HG03045 (cell line): ENCODE measurements at regions not wholly inside any gene's neighbourhood (a gene's known extent, or its start where the extent isn't known, plus 50 kb on each side); places are given as distances from the start of the nearest gene placed in this dataset.
"Not testable (repeated sequence)": the region's sequence is repeated elsewhere in the genome, so short reads cannot be mapped to it uniquely, and the experiment has no call there.

Experiments used
- ATAC-seq: cut with Tn5 transposase; IDR thresholded peaks from one replicate; pipeline ENCODE4 v1.9.1; 2021; ENCODE audit warnings: mild to moderate bottlenecking, moderate library complexity; ENCODE audit not compliant: unreplicated experiment

DNA sequence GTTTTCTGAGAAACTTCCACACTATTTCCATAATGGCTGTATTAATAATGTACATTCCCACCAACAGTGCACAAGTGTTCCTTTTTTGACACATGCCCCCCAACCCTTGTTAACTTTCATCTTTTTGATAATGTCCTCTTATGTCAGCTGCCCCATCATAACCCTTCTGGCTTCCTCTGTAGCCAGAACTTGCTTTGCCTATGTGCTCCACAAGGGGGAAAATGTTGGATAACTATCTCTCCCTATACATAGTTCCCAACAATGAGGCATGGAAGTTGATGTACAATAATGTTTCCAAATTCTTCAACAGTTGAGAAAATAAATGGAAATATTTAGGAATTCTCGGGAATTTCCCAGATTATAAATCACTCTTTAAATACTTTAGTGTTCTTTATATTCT, 142.9 kb downstream of the ASB9 start:
- ATAC-seq: no peak

DNA sequence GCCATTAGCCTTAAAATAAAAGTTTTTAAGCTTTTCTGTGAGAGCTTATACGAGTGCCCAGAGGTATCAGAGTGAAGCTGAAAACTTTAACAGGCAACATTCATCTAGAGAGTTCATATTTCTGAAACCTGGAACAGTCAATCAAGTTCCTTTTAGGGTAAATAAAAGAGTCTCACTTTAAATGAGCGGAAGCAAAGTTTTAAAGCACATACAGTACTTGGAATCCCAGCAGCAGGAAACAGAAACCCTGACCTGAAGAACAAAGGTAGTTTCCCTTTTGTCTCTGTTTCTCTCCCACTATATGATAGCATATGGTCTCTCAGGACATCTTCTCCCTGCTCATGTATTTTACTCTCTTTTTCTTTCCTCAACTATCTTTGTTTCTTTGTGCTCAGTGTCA, 153.0 kb downstream of the ASB9 start:
- ATAC-seq: no peak

DNA sequence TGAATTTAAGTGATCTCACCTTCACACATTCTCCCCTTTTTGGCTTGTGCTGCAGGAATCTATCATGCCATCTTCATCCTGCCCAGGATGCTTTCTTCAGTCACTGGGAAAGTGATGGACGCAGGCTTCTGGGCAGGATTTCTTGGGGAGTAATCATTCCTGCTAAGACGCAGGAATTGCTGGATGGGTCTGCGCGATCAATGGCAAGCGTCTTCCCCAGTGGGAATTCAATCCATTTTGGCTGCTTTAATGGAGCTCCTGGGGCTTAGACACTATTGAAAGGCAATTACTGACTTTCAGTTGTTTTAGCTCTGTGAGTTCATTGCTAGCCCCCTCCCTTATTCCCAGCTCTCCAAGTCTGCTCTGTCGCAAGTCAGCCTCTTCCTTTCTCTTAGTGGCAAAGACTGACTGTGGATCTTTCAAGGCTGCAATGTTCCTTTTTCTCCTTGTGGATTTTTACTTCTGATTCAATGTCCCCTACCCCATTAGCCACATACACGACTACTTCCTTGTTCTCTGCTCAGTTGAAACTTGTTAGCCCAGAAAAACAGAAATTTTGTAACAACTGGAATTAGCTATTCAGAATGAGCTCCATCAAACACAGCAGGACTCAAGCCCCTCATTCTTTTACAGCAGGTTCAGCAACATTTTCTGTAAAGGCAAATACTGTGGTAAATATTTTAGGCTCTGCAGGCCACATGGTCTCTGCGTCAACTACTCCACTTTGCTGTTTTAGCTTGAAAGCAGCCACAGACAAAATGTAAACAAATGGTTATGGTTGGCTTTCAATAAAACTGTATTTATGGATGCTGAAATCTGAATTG, 154.9 kb downstream of the ASB9 start:
- ATAC-seq: no peak

DNA sequence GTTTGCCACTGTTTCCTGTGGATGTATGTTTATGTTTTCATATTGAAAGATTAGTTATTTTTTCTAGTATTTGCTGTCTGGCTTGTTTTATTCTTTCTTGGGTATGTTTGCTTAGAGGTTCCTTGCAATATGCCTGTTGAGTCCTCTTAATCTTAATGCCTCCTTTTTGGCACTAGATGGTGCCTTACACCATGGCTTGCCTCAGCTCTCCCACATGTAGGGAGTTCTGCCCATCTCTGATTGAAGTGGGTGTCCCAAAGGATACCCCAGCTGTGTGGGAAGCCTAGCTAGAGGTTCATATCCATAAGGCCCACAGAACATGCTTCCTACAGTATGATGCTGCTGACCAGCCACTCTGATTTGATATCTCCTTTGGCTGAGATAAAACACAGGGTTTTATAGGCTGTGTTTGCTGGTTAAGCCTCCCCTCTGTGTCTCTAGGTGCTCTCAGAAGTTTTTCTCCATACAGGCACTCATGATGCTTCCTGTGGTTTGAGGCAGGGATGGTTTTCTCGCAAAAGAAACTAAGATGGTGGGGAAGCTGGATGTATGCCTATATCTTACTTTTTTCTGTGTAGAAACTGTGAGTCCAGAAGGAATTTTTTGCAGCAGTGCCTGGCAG, 162.4 kb downstream of the ASB9 start:
- ATAC-seq: no peak

GRCh38 chrX:15098505-15098904, 171.4 kb downstream of the ASB9 start:
- ATAC-seq: no peak

GRCh38 chrX:15087747-15088146, 182.1 kb downstream of the ASB9 start:
- ATAC-seq: no peak

- ATAC-seq: no peak
Observed at GRCh38 chrX:15073313-15073712, 196.6 kb downstream of the ASB9 start.

- no peak for ATAC-seq
Observed at GRCh38 chrX:15072880-15073279, 197.0 kb downstream of the ASB9 start.

DNA sequence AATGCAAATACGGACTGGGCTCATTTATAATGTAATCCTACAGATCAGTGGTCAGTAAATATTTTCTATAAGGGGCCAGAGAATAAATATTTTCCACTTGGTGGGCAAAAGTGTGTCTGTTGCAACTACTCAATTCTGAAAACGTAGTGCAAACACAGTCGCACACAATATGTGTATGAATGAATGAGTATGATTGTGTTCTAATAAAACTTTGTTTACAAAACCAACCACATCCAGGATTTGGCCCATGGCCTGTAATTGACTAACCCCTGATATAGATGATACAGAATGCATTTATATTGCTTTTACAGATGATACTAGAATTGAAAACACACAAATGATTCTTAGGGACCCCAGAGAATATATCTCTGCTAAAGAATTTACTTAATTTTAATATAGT, 197.6 kb downstream of the ASB9 start:
- ATAC-seq: no peak

DNA sequence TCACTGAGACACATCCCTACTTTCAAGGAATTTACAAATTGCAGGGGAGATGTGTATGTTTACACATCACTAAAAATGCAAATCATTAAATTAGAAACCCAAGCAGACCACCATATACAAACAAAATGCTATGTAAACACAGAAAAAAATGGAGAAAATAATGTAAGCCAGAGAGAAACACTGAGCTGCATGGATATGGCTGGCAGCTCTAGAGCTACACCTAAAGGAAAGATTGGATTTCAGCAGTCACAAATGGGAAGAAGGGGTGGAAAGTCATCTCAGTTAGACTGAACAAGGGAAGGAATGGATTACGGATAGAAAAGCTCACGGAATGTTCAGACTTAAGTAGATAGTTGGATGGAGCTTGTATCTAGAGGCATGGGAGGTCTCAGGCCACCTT, 186.3 kb downstream of the MOSPD2 start:
- ATAC-seq: no peak

DNA sequence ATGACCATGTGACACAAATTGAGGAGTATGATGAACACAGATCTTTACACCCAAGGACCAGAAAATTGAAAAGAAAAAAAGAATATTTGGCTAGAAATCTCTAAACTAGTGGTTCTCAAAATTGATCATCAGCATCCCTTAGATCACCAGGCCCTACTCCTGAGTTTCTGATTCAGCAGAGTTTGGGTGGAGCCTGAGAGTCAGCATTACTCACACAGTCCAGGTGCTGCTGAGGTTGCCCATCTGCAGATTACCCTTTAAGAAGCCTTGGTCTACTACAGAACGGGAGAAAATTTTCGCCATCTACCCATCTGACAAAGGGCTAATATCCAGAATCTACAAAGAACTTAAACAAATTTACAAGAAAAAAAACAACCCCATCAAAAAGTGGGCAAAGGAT, 182.8 kb downstream of the MOSPD2 start:
- ATAC-seq: no peak

- ATAC-seq: no peak
Observed at GRCh38 chrX:15055146-15055930, 182.1 kb downstream of the MOSPD2 start.

DNA sequence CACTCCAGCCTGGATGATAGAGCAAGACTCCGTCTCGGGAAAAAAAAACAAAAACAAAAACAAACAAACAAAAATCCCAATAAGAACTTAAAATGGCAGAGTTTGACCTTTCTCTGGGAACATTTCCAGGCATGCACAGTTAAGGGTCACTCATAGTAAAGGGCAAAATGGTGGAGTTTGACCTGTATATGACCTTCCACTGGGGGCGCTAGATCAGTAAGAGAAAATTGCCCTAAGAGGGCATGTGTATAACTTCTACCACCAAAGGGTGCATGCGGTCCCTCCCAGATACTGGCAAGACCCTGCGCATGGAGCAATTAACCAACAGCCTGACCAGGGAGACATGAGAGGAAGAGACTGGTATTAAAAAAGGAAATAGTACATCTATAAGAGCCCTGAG, 177.2 kb downstream of the MOSPD2 start:
- no peak for ATAC-seq

DNA sequence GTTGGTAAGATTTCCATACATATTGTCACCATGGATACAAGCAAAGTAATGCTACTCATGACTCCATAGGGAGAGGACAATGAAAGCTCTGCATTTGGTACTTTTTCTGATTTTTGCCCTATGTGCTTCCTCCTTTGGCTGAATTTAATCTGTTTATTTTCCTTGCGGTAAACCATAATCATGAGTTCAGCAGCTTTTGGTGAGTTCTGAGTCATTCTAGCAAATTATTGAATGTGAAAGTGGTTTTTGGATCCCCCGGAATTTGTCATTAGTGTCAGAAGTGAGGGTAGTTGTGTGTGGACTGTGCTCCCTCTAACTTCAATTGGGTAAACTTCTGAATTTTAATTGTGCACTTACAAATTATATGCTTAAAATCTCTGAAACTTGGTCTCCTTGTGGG, 170.3 kb downstream of the MOSPD2 start:
- ATAC-seq: no peak

DNA sequence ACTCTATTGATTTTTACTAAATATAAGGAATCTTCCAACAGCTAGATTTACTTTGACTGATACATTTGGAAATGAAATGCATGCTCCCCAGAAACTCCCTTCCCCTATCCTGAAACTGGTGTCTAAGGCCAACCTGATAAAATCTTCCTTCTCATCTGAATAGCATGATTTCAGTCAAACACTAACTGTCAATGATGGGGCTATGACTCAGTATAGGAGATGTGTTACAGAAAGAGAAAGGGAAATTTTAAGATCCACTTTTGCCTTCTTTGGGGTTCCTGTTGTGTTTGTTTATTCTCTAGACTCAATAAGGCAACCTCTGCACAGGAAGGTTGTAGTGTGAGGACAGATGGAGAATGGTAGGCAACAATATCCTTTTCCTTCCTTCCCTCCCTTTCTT, 160.7 kb downstream of the MOSPD2 start:
- no peak for ATAC-seq

GRCh38 chrX:15017491-15017890, 144.3 kb downstream of the MOSPD2 start:
- no peak for ATAC-seq

DNA sequence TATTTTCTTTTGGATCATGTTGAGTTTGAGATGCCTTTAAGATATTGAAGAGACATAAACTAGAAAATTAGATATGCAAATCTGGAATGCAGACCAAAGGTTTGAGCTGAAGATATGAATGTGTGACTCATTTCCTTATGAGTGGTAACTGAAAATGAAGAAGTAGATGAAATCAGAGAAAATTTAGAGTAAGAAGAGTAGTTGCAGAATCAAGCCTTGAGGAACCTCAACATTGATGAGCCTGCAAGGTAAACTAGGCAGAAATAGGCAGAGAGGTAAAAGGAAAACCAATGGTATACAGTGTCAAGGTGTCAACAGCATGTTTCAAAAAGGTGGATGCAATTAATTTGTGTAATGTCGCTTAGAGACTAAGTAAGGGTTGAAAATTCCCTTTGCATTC, 142.8 kb downstream of the MOSPD2 start:
- no peak for ATAC-seq

- no peak for ATAC-seq
Observed at GRCh38 chrX:15014281-15014680, 141.1 kb downstream of the MOSPD2 start.

DNA sequence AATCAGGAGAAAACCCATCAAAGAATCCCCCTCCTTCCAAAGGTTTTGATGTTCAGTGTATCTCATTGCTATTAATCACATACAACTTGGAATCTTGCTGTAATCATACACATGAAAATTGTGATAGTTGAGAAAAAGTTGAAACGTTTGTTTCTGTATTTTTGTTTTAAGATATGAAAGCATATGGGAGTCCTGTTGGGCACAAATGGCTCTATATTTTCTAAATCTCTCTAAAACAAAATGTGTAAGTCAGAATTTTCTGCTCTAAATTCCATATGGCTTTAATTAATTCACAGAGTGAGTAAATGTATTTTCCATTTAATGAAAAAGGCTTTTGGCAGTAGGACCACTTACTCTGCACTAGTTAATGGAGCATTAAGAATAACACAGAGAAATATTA, 140.2 kb downstream of the MOSPD2 start:
- ATAC-seq: no peak

DNA sequence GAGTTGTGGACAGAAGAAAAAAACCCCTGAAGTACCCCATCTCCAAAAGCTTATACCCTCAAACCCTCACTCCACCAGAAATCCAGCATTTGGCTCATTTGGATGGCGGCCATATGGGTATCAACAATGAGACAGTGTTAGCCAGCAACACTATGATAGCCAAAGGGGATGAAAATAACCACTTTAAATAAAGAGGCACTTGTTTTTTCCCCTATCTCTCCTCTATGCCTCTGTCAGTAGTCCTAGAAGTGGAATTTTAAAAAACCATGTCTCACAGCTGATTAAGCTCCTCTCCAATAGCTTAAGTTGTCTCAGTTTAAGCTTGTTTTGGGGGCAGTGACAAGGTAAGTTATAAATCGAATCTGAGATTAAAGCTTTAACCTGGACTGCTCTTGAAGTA, 124.0 kb downstream of the MOSPD2 start:
- ATAC-seq: no peak

DNA sequence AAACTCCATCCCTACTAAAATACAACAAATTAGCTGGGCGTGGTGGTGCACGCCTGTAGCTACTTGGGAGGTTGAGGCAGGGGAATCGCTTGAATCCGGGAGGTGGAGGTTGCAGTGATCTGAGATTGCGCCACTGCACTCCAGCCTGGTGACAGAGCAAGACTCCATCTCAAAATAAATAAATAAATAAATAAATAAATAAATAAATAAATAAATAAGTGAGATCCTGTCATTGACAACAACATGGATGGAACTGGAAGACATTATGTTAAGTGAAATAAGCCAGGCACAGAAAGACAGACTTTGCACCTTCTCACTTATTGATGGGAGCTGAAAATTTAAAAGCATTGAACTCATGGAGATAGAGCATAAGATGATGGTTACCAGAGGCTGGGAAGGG, 111.2 kb downstream of the MOSPD2 start:
- not testable (repeated sequence) for ATAC-seq
